RKO (cell line): ENCODE measurements at regions not wholly inside any gene's neighbourhood (a gene's known extent, or its start where the extent isn't known, plus 50 kb on each side); places are given as distances from the start of the nearest gene placed in this dataset.

ENCODE experiments used
- DNase-seq: peaks from one replicate; pipeline ENCODE4 v3.0.0-alpha.2; 2016; ENCODE audit warnings: low spot score

DNA sequence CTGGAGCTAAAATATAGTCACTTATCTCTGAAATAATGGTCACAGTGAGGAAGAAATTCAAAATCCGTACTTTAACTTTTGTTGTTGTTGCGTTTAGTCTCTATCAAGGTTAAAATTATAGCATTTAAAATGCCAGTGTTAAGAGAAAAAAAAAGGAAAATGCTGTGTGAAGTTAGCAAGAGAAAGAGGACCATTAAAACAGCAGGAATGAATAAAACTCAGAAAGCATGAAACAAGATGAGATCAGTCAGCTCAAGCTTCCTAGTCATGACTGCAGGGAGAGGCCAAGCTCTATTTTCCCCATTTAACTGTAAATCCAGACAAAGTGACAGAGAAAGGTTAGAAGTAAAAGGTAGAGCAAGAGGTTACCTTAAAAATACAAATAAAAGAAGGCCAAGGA lies 281.7 kb upstream of the ATP5MC3 start:
- DNase-seq, result no peak

GRCh38 chr2:175462246-175462645 lies 280.7 kb upstream of the ATP5MC3 start:
- DNase-seq, result no peak

GRCh38 chr2:175461839-175462238 lies 280.3 kb upstream of the ATP5MC3 start:
- no peak for DNase-seq

GRCh38 chr2:175457895-175458448 lies 276.5 kb upstream of the ATP5MC3 start:
- DNase-seq, result no peak

GRCh38 chr2:175454953-175455389 lies 273.5 kb upstream of the ATP5MC3 start:
- no peak for DNase-seq

- DNase-seq, result no peak
Observed at GRCh38 chr2:175450029-175450760, 268.7 kb upstream of the ATP5MC3 start.

DNA sequence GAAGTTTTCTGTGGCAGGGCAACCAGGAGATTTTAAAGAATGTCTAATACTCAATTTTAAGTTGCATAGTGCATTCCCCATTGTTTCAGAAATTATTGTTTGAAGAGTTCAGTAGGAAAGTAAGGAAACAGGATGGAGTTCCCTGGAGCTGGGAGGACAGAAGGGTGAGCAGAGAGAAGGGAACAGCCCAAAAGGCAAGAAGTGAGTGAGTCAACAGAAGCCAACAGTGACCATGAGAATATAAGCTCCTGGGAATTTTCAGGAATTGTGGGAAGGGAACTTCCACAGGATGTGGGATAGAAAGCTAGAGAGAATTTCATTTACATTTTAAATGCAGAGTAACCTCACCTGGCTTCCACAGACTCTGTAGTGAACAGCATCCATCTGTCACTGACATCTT lies 268.1 kb upstream of the ATP5MC3 start:
- no peak for DNase-seq

DNA sequence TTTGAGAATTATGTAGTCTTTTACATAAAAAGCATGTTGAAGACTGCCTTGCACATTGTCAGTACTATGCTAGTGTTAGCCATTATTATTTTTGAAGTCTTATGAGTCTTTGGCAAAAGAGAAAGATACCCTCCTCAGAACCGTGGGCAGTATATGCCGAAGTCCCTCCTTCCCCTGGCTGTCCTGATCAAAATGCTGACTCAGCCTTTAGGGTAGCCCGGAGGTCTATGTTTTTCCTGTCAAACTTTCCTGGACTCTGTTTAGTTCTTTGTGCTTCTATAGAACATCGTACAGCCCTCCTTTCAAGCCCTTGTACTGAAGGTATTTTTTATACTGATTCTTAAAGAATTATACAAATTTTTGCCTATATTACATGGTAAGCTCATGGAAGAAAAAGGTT lies 264.7 kb upstream of the ATP5MC3 start:
- DNase-seq, result no peak

DNA sequence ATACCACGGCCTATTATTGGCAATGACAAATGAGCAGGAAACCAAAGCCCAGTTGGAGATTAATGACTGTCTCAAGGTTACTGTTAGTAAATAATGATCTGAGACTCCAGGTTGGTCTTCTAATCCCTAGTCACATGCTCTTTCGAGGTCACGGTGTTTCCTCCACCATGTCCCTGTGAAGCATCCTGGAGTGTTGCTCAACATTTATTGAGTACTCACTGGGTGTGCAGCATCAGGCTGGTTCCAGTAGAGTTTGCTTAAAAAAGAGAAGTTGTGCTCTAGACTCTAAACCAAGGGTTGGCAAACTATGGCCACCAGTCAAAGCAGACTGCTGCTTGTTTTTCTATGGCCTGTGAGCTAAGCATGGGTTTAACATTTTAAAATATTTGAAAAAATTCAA lies 263.8 kb upstream of the ATP5MC3 start:
- no peak for DNase-seq

DNA sequence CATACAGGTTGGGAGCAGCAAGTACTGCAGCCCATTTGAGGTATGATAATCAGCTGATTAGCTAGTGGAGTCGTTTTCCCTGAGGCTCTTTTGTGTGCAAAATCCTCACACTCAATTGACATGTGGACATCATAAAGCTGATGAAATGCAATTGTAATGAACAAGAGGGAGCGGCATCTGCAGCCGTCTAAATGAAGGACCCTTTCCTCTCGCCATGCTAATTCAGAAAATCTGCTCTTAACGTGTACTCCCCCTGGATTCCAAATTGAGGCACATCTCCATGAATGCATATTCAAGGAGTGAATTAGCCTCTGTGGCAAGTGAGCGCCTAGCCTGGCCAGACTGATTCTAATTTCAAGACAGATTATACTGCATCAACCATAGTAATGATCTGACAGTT lies 260.9 kb upstream of the ATP5MC3 start:
- no peak for DNase-seq

DNA sequence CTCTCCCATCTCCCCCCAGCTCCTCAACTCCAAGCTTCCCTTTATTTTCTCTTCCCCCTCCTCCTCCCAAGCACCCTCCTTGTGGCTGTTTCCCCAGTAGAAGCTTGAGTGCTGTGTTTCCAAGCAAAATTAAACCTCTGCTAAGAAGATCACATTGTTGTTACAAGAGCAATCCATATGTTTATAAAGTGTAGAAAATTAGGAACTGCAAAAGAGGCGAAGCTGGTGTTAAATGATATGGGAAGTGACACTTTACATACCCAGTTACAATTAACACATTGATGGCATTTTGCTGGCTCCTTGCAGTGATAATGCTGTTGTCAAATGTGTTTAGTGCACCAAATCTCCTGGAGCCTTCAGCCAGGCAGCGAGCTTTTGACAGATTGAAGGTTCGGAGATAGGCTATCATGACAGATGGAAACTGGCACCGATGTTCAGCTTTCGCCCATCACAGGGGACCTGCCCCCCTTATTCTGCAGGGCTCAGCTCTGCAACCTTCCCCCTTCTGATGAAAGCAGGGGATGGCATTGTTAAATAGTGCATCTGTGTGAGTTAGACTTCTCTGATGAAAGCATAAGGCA lies 259.8 kb upstream of the ATP5MC3 start:
- no peak for DNase-seq

DNA sequence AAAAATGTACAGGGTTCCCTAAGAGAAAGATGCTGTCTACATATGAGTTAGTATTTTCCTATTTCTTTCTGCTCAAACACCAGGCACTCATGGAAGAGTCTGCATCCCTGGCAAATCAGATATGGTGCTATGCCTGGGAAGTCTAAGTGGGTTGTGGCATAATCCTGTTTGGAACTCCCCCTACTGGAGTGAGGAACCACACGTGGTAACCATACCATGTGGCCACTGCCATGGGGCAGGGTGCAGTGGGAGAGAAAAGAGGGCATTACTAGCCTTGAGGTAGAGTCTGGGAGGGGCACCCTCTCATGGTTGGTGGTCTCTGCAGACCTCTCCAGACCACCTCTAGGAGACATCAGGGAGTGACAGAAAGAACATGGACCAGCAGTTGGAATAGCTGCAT lies 257.9 kb upstream of the ATP5MC3 start:
- no peak for DNase-seq

GRCh38 chr2:175437167-175437566 lies 255.7 kb upstream of the ATP5MC3 start:
- no peak for DNase-seq

GRCh38 chr2:175436076-175436475 lies 254.6 kb upstream of the ATP5MC3 start:
- no peak for DNase-seq

DNA sequence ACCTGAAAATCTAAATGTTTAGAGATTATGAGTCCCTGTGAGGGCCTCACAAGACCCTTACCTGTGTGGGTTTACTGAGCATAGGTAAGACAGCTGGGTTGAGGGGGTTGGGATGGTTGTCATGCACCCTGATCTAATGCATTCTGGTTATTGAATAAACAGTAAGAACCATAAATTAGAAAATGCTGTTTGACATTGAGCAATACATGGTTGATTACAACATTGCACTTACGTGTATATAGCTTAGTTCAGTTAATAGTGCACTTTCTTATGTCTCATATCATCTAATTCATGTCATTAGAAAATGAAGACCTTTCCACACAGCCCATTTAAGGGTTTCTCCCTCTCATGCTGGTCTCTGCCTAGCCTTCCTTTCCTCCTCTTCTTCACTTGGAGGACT lies 253.5 kb upstream of the ATP5MC3 start:
- DNase-seq, result no peak

DNA sequence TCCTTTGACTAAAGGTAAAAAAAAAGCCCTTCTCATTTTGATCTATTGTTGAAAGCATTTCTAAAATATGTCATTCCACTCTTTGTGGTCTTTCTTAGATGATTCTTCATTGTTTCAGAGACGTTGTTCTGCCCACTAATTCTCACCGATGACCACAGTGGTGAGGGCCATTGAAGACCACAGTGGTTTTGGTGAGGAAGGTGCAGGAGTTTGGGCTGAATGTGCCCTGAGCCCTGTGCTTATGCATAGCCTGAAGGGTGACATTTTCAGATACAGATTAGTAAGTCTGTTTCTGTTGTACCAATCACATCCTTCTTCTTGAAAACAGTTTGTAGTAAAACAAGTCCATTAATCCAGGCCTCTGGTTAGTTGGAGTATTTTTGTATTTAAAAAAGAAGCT lies 251.3 kb upstream of the ATP5MC3 start:
- DNase-seq, result no peak

- DNase-seq, result no peak
Observed at GRCh38 chr2:175432021-175432420, 250.5 kb upstream of the ATP5MC3 start.

DNA sequence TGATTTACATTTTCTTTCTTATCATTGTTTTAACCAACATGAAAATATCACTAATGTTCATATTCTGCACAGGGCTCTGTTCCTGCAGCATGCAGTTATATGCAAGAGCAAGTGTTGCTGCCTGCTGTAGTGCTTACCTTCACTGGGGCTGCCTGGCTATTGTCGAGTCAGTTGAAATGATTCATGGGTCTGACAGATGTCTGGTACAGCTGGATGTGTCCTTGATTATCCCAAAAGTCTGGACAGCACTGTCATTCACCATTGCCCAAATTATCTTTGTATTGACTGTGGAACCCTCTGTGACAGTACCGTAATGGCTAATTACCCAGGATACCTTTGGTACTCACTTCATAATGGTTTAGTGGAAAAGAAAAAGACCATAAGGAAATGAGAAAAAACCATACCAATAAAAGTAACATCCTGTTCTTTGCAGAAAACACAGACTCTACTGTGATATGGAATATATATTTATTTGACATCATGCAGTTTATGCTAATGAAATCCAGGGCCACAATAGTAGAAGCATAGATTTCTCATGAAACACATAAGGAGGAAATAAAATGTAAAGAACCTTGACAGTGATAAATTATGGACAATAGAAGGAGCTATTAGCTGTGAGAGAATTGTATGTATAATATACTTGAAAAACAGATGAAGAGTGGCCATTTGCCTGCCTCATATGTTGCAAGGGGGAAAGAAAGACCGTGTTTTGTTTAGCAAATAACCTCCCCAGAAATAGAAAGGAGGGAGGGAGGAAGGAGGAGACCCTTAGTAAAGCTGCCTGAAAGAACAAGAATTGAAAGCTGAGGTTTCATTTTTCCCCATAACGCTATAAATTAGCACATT lies 249.8 kb upstream of the ATP5MC3 start:
- DNase-seq, result no peak

- DNase-seq, result no peak
Observed at GRCh38 chr2:175430236-175430635, 248.7 kb upstream of the ATP5MC3 start.

GRCh38 chr2:175418224-175418835 lies 236.8 kb upstream of the ATP5MC3 start:
- no peak for DNase-seq

GRCh38 chr2:175414882-175415487 lies 233.5 kb upstream of the ATP5MC3 start:
- DNase-seq, result peak; percentile 76
